Keratinocyte (primary cell): ENCODE measurements at regions not wholly inside any gene's neighbourhood (a gene's known extent, or its start where the extent isn't known, plus 50 kb on each side); places are given as distances from the start of the nearest gene placed in this dataset.

ENCODE experiments used
- EZH2 ChIP-seq: IDR thresholded peaks from one replicate; pipeline ENCODE4 v1.6.1; 2012; ENCODE audit warnings: inconsistent platforms, mild to moderate bottlenecking, low read length, moderate library complexity
- TF ChIP-seq, protein P1 (sequence below), 3 experiments: IDR thresholded peaks in 1 of 3; conservative IDR thresholded peaks in 1 of 3; optimal IDR thresholded peaks in 1 of 3; 2 replicates in 2 of 3; 3 replicates in 1 of 3; pipeline versions ENCODE3 to v1.5.1; 2011; ENCODE audit warnings: low read length in 3 of 3, mild to moderate bottlenecking in 3 of 3, moderate library complexity in 2 of 3, control low read depth in 1 of 3, inconsistent platforms in 1 of 3; ENCODE audit not compliant: insufficient read depth in 2 of 3; ENCODE audit errors: extremely low read depth in 1 of 3

- TF ChIP-seq, protein P1, sequence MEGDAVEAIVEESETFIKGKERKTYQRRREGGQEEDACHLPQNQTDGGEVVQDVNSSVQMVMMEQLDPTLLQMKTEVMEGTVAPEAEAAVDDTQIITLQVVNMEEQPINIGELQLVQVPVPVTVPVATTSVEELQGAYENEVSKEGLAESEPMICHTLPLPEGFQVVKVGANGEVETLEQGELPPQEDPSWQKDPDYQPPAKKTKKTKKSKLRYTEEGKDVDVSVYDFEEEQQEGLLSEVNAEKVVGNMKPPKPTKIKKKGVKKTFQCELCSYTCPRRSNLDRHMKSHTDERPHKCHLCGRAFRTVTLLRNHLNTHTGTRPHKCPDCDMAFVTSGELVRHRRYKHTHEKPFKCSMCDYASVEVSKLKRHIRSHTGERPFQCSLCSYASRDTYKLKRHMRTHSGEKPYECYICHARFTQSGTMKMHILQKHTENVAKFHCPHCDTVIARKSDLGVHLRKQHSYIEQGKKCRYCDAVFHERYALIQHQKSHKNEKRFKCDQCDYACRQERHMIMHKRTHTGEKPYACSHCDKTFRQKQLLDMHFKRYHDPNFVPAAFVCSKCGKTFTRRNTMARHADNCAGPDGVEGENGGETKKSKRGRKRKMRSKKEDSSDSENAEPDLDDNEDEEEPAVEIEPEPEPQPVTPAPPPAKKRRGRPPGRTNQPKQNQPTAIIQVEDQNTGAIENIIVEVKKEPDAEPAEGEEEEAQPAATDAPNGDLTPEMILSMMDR (optimal IDR thresholded peaks at IDR 0.05 in 1 of 3, IDR thresholded peaks at IDR 0.05 in 1 of 3, conservative IDR thresholded peaks at IDR 0.05 in 1 of 3; ENCODE audit: extremely low read depth in 1 of 3, insufficient read depth in 2 of 3, low read length in 3 of 3): no peak
- TF ChIP-seq EZH2: no peak
These were observed 139.0 kb downstream of the SEPTIN14 start for GRCh38 chr7:55723621-55723941.
